ENCODE measurements at regions not wholly inside any gene's neighbourhood (a gene's known extent, or its start where the extent isn't known, plus 50 kb on each side); places are given as distances from the start of the nearest gene placed in this dataset.

DNA sequence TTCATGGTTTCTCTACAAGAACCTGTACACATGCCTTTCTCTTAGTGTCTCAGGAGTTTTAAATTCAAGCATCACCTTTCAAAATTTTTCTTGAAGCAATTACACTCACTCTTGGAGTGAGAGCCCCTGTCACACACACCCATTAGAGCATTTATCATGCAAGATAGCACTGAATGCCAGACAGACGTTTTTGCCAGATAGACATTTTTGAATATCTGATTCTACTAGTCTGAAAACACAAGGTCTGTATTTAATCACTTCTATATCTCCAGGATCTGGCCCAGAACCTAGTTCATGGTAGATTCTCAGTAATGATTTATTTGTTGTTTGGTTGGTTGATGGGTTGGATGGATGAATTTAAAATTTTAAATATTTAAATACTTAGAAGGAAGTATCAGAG is 60.9 kb upstream of the PDE1C start:
- ATAC-seq (no peak), DNase-seq (no peak)
- H3K27ac ChIP-seq: no peak overlapping the region
- no peaks in the 10 kb centered on the region for H3K27me3 ChIP-seq (ENCODE audit: low read depth)
- H3K4me1 ChIP-seq: no peaks in the 10 kb centered on the region
- intact Hi-C loops (cut with DNase I): no loop called here
- no peak overlapping the region for H3K4me3 ChIP-seq
- H3K36me3 ChIP-seq: no peaks in the 10 kb centered on the region
- H3K9me3 ChIP-seq: no peaks in the 10 kb centered on the region
- TF ChIP-seq, protein P1, sequence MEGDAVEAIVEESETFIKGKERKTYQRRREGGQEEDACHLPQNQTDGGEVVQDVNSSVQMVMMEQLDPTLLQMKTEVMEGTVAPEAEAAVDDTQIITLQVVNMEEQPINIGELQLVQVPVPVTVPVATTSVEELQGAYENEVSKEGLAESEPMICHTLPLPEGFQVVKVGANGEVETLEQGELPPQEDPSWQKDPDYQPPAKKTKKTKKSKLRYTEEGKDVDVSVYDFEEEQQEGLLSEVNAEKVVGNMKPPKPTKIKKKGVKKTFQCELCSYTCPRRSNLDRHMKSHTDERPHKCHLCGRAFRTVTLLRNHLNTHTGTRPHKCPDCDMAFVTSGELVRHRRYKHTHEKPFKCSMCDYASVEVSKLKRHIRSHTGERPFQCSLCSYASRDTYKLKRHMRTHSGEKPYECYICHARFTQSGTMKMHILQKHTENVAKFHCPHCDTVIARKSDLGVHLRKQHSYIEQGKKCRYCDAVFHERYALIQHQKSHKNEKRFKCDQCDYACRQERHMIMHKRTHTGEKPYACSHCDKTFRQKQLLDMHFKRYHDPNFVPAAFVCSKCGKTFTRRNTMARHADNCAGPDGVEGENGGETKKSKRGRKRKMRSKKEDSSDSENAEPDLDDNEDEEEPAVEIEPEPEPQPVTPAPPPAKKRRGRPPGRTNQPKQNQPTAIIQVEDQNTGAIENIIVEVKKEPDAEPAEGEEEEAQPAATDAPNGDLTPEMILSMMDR (IDR thresholded peaks at IDR 0.05): no peak

DNA sequence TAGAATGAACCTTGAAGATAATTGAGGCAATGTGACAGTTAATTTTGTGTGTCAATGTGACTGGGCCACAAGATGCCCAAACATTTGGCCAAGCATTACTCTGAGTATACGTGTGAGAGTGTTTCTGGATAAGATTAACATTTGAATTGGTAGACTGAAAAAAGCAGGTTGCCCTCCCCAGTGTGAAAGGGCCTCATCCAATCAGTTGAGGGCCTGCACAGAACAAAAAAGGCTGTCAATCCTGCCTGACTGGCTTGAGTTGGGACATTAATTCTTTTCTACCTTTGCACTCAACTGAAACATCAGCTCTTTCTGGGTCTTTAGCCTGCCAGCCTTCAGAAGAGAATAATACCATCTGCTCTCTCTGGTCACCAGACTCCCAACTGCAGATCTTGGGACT is 56.6 kb upstream of the PDE1C start:
- no peak for DNase-seq
- Histone ChIP-seq H3K4me3 (no peak overlapping the region), H3K27me3 (ENCODE audit: low read depth) (no peaks in the 10 kb centered on the region), H3K27ac (no peak overlapping the region), H3K9me3 (peaks cover 4% of the 10 kb centered on the region), H3K36me3 (no peaks in the 10 kb centered on the region), H3K4me1 (no peaks in the 10 kb centered on the region)
- intact Hi-C loops (cut with DNase I): no loop called here
- ATAC-seq: no peak
- TF ChIP-seq, protein P1 (IDR thresholded peaks at IDR 0.05): no peak
